ENCODE measurements at regions not wholly inside any gene's neighbourhood (a gene's known extent, or its start where the extent isn't known, plus 50 kb on each side); places are given as distances from the start of the nearest gene placed in this dataset.

- Histone ChIP-seq H3K9me3 (ENCODE audit: low read length) (peaks cover 8% of the 10 kb centered on the region), H3K27ac (ENCODE audit: low read depth, low read length, poor library complexity, severe bottlenecking) (no peak overlapping the region), H3K79me2 (ENCODE audit: insufficient read depth, low read depth, low read length) (no peaks in the 10 kb centered on the region), H3K36me3 (ENCODE audit: insufficient read depth, low read length) (no peaks in the 10 kb centered on the region; the same call in 1 of the 2 replicates), H4K20me1 (ENCODE audit: insufficient read depth, low read length) (no peaks in the 10 kb centered on the region), H3K4me1 (ENCODE audit: insufficient read depth, low read length, poor library complexity, severe bottlenecking) (peaks cover 17% of the 10 kb centered on the region), H3K4me3 (ENCODE audit: low read depth, low read length, poor library complexity, severe bottlenecking) (no peak overlapping the region), H2AFZ (ENCODE audit: low read length) (peak overlapping the region; percentile 78; the same call in 1 of the 2 replicates), H3K4me2 (ENCODE audit: low read length) (no peak overlapping the region), H3K9me2 (ENCODE audit: insufficient read depth, low read length) (no peaks in the 10 kb centered on the region)
- intact Hi-C loops (cut with micrococcal nuclease; ENCODE audit: unreplicated experiment): no loop called here
- TF ChIP-seq CTCF (conservative IDR thresholded peaks at IDR 0.05; ENCODE audit: low read length): no peak
- no peak for TF ChIP-seq EZH2phosphoT487 (IDR thresholded peaks at IDR 0.05; ENCODE audit: borderline replicate concordance, low read depth, low read length)
- no peak for DNase-seq (ENCODE audit: low spot score)
- no TSS peak for BruUV-seq (replicated peaks)
- CTCF ChIA-PET (ENCODE audit: unreplicated experiment): no interaction called here
- POLR2A ChIA-PET: interaction anchor here (0.9 to 4.1 kb wide), 10 partner anchors 10 to 65 kb away, joined by 3 to 19 read pairs (median 6); no protein-coding TSS in a partner anchor
Observed at GRCh38 chr7:47648275-47648925, 66.5 kb upstream of the TNS3 start.

GRCh38 chr7:47647918-47648250, 66.0 kb upstream of the TNS3 start:
- Histone ChIP-seq H3K4me3 (ENCODE audit: low read depth, low read length, poor library complexity, severe bottlenecking) (no peak overlapping the region), H2AFZ (ENCODE audit: low read length) (peak overlapping the region; percentile 78), H3K9me3 (ENCODE audit: low read length) (peaks cover 10% of the 10 kb centered on the region), H3K4me2 (ENCODE audit: low read length) (peak overlapping the region; percentile 35; the same call in 1 of the 2 replicates), H3K36me3 (ENCODE audit: insufficient read depth, low read length) (no peaks in the 10 kb centered on the region; the same call in 1 of the 2 replicates), H3K9me2 (ENCODE audit: insufficient read depth, low read length) (no peaks in the 10 kb centered on the region), H3K79me2 (ENCODE audit: insufficient read depth, low read depth, low read length) (no peaks in the 10 kb centered on the region), H3K27ac (ENCODE audit: low read depth, low read length, poor library complexity, severe bottlenecking) (no peak overlapping the region), H3K4me1 (ENCODE audit: insufficient read depth, low read length, poor library complexity, severe bottlenecking) (peaks cover 17% of the 10 kb centered on the region), H4K20me1 (ENCODE audit: insufficient read depth, low read length) (no peaks in the 10 kb centered on the region)
- no TSS peak for BruUV-seq (replicated peaks)
- no peak for DNase-seq (ENCODE audit: low spot score)
- CTCF ChIA-PET (ENCODE audit: unreplicated experiment): interaction anchor here (1.2 kb wide), 1 partner anchor 10 kb away, joined by 3 read pairs; no protein-coding TSS in a partner anchor
- TF ChIP-seq EZH2phosphoT487 (IDR thresholded peaks at IDR 0.05; ENCODE audit: borderline replicate concordance, low read depth, low read length) (no peak), CTCF (conservative IDR thresholded peaks at IDR 0.05; ENCODE audit: low read length) (no peak)
- intact Hi-C loops (cut with micrococcal nuclease; ENCODE audit: unreplicated experiment): no loop called here
- POLR2A ChIA-PET: interaction anchor here (0.9 to 4.1 kb wide), 14 partner anchors 9 to 66 kb away, joined by 3 to 19 read pairs (median 5); no protein-coding TSS in a partner anchor

Measured in OCI-LY7 (cell line).